ENCODE measurements at regions not wholly inside any gene's neighbourhood (a gene's known extent, or its start where the extent isn't known, plus 50 kb on each side); places are given as distances from the start of the nearest gene placed in this dataset.

GRCh38 chr5:36535378-36535777 is 71.0 kb upstream of the SLC1A3 start:
- TF ChIP-seq POLR2A (IDR thresholded peaks at IDR 0.05; ENCODE audit: low read length) (no peak), GATA1 (IDR thresholded peaks at IDR 0.05; ENCODE audit: low read depth, low read length) (no peak)
